Heart left ventricle (tissue), 13 donors: ENCODE measurements at regions not wholly inside any gene's neighbourhood (a gene's known extent, or its start where the extent isn't known, plus 50 kb on each side); places are given as distances from the start of the nearest gene placed in this dataset.

ENCODE experiments used
- POLR2A ChIP-seq, 2 donors: fragments of 450-650 bp; IDR thresholded peaks; one replicate each; pipeline ENCODE4 v1.6.1; 2017; ENCODE audit warnings: antibody characterized with exemption in 2 of 2, mild to moderate bottlenecking in 2 of 2, moderate library complexity in 2 of 2
- TF ChIP-seq, protein P1 (sequence below), 12 donors: fragments of 200-600 bp; sonication (generic) in 4 of 12; IDR thresholded peaks; one replicate each; pipeline versions ENCODE4 v1.5.0 to v1.8.0; 2018 to 2022; ENCODE audit warnings: antibody characterized with exemption in 12 of 12, mild to moderate bottlenecking in 5 of 12
- donor health status: ischemic (EF 13 %, LVEDD 7.1; RV severe dilation, severe dysfunction).
- donor health status: DM: no; HTN: yes; CAD: no.
- donor health status: DM: no; HTN: no; CAD: no.
- donor health status: ischemic (EF 25% LVEDD 6.9; RV normal size, moderate dysfunction).
- donor health status: ischemic (EF 25% LVEDD 5.7; RV mildly dilated, moderate dysfunction).
- donor health status: ischemic (EF 35%, LVEDD 5.7; RV mildly dilated, moderate dysfunction).
- donor health status: nonischemic (EF 11% LVEDD 7.7; RV severe dilation, severe dysfunction).
- donor health status: DM: yes; HTN: yes; CAD: no.
- donor health status: PGD.
- donor health status: ischemic (EF 29% LVEDD 5.4; RV normal size, mild dysfunction).
- donor health status: nonischemic (EF 23%, LVEDD 6.1; RV moderate dilation, normal function).

DNA sequence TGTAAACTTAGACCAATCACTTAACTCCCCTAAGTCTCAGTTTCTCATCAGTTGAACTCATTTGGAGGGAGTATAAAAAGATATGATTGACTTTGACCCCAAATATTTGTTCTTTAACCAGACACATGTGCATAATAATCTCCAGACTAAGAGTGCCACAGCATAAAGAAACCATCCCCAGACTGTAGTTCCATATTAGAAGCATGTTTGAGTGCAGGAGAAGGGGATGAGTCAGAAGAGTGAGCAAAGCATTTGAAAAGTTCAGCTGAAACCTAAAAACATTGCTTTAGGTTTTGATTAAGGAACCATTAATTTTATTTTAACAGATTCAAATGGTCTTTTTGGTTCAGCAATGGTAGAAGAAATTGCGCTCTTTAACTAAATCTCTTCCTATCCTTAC is 654.8 kb downstream of the UTRN start:
- TF ChIP-seq, protein P1, sequence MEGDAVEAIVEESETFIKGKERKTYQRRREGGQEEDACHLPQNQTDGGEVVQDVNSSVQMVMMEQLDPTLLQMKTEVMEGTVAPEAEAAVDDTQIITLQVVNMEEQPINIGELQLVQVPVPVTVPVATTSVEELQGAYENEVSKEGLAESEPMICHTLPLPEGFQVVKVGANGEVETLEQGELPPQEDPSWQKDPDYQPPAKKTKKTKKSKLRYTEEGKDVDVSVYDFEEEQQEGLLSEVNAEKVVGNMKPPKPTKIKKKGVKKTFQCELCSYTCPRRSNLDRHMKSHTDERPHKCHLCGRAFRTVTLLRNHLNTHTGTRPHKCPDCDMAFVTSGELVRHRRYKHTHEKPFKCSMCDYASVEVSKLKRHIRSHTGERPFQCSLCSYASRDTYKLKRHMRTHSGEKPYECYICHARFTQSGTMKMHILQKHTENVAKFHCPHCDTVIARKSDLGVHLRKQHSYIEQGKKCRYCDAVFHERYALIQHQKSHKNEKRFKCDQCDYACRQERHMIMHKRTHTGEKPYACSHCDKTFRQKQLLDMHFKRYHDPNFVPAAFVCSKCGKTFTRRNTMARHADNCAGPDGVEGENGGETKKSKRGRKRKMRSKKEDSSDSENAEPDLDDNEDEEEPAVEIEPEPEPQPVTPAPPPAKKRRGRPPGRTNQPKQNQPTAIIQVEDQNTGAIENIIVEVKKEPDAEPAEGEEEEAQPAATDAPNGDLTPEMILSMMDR (IDR thresholded peaks at IDR 0.05): no peak
- TF ChIP-seq POLR2A (IDR thresholded peaks at IDR 0.05): no peak
